ENCODE measurements at regions not wholly inside any gene's neighbourhood (a gene's known extent, or its start where the extent isn't known, plus 50 kb on each side); places are given as distances from the start of the nearest gene placed in this dataset.

- TF ChIP-seq TAF1 (IDR thresholded peaks at IDR 0.05; ENCODE audit: borderline replicate concordance, insufficient read depth, low read length) (no peak), POLR2AphosphoS5 (IDR thresholded peaks at IDR 0.05; ENCODE audit: low read depth, low read length) (no peak), REST (IDR thresholded peaks at IDR 0.05; ENCODE audit: insufficient read depth in 1 of 2, low read depth in 2 of 2, low read length in 2 of 2) (no peak), SIN3A (IDR thresholded peaks at IDR 0.05; ENCODE audit: borderline replicate concordance, insufficient read depth, low read length) (no peak), FOXP2 (optimal IDR thresholded peaks at IDR 0.05; ENCODE audit: borderline replicate concordance, extremely low read depth, extremely low read length, insufficient read depth) (no peak)
These were observed 212.8 kb downstream of the SUDS3 start for GRCh38 chr12:118589162-118589561.

DNA sequence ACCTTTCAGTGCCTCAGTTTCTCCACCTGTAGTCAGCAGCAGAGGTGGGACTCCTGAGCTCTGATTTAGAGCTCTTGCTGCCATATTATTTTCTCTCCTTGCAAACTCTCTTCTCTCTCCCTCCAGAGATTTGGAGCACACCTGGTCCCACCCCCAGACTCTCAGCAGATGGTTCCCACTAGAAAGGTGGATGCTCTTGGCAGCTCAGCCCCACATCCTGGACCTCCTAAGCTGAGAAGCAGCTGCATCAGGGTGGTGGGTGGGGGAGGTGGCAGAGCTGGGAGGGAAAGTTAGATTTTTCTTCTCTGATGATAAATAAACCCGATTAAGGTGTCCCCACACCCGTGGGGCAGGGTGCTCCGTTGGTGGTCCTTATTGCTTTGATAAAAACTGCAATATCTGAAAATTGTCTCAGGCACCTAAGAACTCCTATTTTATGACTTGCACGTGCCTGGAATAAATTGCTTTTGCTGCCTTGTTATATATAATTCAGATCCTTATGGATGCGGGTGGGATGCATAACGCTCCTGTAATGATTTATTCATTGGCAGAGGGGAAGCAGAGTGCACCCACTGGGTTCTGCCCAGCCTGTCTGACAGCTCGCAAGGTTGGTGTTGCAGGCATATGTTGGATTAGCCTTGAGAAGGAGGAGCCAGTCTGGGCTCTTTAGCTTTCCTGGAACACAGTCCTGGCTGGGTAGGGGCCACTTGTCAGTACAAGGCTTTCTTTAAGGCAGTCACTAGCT lies 214.2 kb downstream of the SUDS3 start:
- TF ChIP-seq TAF1 (IDR thresholded peaks at IDR 0.05; ENCODE audit: borderline replicate concordance, insufficient read depth, low read length): no peak
- no peak for TF ChIP-seq REST (IDR thresholded peaks at IDR 0.05; ENCODE audit: insufficient read depth in 1 of 2, low read depth in 2 of 2, low read length in 2 of 2)
- no peak for TF ChIP-seq POLR2AphosphoS5 (IDR thresholded peaks at IDR 0.05; ENCODE audit: low read depth, low read length)
- TF ChIP-seq SIN3A (IDR thresholded peaks at IDR 0.05; ENCODE audit: borderline replicate concordance, insufficient read depth, low read length): no peak
- TF ChIP-seq FOXP2 (optimal IDR thresholded peaks at IDR 0.05; ENCODE audit: borderline replicate concordance, extremely low read depth, extremely low read length, insufficient read depth): no peak

DNA sequence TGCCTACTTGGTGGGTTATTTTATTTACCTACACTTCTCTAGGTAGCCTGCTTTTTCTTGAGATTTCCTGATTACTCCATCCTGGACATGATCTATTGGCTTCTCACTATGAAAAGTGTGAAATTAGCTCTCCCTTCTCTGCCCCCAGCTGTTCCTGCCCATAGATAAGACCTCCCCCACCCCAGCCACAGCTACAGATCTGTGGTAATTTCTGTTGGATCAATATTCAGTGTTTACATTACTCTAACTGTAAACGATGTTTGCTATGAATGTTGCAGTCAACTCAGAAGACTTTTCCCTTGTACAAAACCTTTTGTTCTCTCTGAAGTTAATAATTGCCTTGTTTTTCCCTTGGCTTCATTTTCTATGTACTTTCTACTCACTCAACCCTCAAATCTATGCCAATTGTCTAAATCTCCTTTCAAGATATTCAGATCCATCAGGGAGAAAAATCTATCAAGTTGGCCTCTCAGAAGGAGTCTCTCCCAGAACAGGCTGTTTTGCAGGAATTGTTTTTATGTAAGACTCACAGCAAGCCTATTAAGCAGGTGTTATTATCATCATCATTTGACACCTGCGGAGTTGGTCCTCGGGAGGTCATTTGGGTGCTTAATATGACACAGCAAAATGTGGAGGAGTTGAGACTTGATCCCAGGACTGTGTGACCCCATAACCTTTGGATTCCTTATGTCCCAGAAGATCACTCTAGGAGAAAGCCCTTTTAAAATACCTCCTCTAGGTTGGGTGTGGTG lies 227.4 kb downstream of the SUDS3 start:
- TF ChIP-seq REST (IDR thresholded peaks at IDR 0.05; ENCODE audit: insufficient read depth in 1 of 2, low read depth in 2 of 2, low read length in 2 of 2) (no peak), FOXP2 (optimal IDR thresholded peaks at IDR 0.05; ENCODE audit: borderline replicate concordance, extremely low read depth, extremely low read length, insufficient read depth) (no peak), SIN3A (IDR thresholded peaks at IDR 0.05; ENCODE audit: borderline replicate concordance, insufficient read depth, low read length) (no peak), TAF1 (IDR thresholded peaks at IDR 0.05; ENCODE audit: borderline replicate concordance, insufficient read depth, low read length) (no peak)

DNA sequence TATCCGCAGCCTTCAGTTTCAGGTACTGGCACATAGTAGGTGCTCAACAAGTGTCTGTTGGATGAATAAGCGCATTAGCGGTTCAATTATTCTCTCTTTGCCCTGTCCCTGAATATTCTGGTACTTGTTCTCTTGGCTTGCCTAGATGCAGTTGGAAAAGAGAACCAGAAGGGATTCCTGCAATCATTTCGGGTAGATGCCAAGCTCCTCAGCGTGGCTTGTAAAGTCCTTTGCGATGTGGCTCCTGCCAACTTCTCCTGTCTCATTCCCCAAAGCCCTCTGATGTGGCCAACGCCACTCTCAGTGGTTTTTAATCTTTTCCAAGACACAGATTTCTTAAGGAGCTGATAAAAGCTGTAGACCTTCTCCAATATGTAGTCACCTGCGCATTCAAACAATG lies 230.3 kb downstream of the SUDS3 start:
- TF ChIP-seq FOXP2 (optimal IDR thresholded peaks at IDR 0.05; ENCODE audit: borderline replicate concordance, extremely low read depth, extremely low read length, insufficient read depth): no peak
- TF ChIP-seq TAF1 (IDR thresholded peaks at IDR 0.05; ENCODE audit: borderline replicate concordance, insufficient read depth, low read length): no peak
- no peak for TF ChIP-seq POLR2AphosphoS5 (IDR thresholded peaks at IDR 0.05; ENCODE audit: low read depth, low read length)
- no peak for TF ChIP-seq REST (IDR thresholded peaks at IDR 0.05; ENCODE audit: insufficient read depth in 1 of 2, low read depth in 2 of 2, low read length in 2 of 2)
- no peak for TF ChIP-seq SIN3A (IDR thresholded peaks at IDR 0.05; ENCODE audit: borderline replicate concordance, insufficient read depth, low read length)
